Endothelial cell of umbilical vein (primary cell): ENCODE measurements at regions not wholly inside any gene's neighbourhood (a gene's known extent, or its start where the extent isn't known, plus 50 kb on each side); places are given as distances from the start of the nearest gene placed in this dataset.
A peak's percentile ranks its signal among the peaks of the same experiment; 100 is the strongest.

Source experiments
- BruUV-seq: library from RNA; stranded (reverse); fragments of 400-500 nt; replicated peaks from 2 replicates; lab custom pipeline; 2021; lab: Mats Ljungman, UMichigan
- CTCF ChIA-PET: fragments of 300-600, 350-600 bp; sonication (Branson Sonifier 250); formaldehyde crosslinking; loops from one replicate; lab custom pipeline; 2021; ENCODE audit warnings: antibody characterized with exemption, inconsistent platforms; lab: Charles Lee
- POLR2A ChIA-PET: fragments of 300-600, 350-600 bp; sonication (Branson Sonifier 250); formaldehyde crosslinking; loops from one replicate; lab custom pipeline; 2021; ENCODE audit warnings: antibody characterized with exemption, inconsistent platforms; lab: Charles Lee
- DNase-seq: peaks from one replicate; pipeline ENCODE4 v3.0.0-alpha.2; 2011; ENCODE audit warnings: low read depth, low spot score
- FAIRE-seq: peaks from 2 replicates; lab custom pipeline; 2011; peaks lifted over from hg19 to GRCh38; lab: Jason Lieb, UNC
- H2AFZ ChIP-seq: 2 replicates; pipeline ENCODE4 v1.6.0; 2012; ENCODE audit warnings: low read depth, low read length, control low read depth, inconsistent platforms
- H3K27ac ChIP-seq: 2 replicates; pipeline ENCODE4 v1.5.1; 2011; ENCODE audit warnings: low read depth, mild to moderate bottlenecking, control low read depth, low read length, moderate library complexity; ENCODE audit not compliant: insufficient read depth
- H3K27me3 ChIP-seq, 2 experiments: 2 replicates each; pipeline versions ENCODE4 v1.6.0 to v1.6.1; 2011; ENCODE audit warnings: low read length in 2 of 2, mixed read lengths in 1 of 2; ENCODE audit not compliant: control insufficient read depth in 2 of 2, insufficient read depth in 2 of 2
- H3K36me3 ChIP-seq, 2 experiments: 2 replicates in 1 of 2; 3 replicates in 1 of 2; pipeline ENCODE4 v1.5.1; 2011; ENCODE audit warnings: low read length in 2 of 2, mild to moderate bottlenecking in 1 of 2, moderate library complexity in 1 of 2; ENCODE audit not compliant: control insufficient read depth in 2 of 2, insufficient read depth in 2 of 2; ENCODE audit errors: extremely low read depth in 1 of 2
- H3K4me1 ChIP-seq: 3 replicates; pipeline ENCODE4 v1.5.1; 2011; ENCODE audit warnings: mild to moderate bottlenecking, low read length; ENCODE audit not compliant: control insufficient read depth, insufficient read depth; ENCODE audit errors: extremely low read depth
- H3K4me2 ChIP-seq: 2 replicates; pipeline ENCODE4 v1.6.1; 2011; ENCODE audit warnings: low read length, control low read depth, mixed read lengths; ENCODE audit not compliant: insufficient read depth
- H3K4me3 ChIP-seq, 3 experiments: fragments of 200-600 bp in 1 of 3; sonication (generic), shearing (Covaris generic) in 1 of 3; replicated peaks in 1 of 3; 2 replicates each; pipeline ENCODE4 v1.5.1; 2011 to 2016; ENCODE audit warnings: control low read depth in 3 of 3, low read length in 3 of 3, mild to moderate bottlenecking in 2 of 3, inconsistent platforms in 1 of 3, low read depth in 1 of 3, moderate library complexity in 1 of 3; ENCODE audit not compliant: insufficient read depth in 1 of 3
- H3K79me2 ChIP-seq: 2 replicates; pipeline ENCODE4 v1.6.0; 2012; ENCODE audit warnings: low read length, inconsistent platforms; ENCODE audit not compliant: control insufficient read depth, insufficient read depth
- H3K9ac ChIP-seq: replicated peaks from 2 replicates; pipeline ENCODE3; 2011; ENCODE audit warnings: low read length, control low read depth; ENCODE audit not compliant: insufficient read depth; ENCODE audit errors: extremely low read depth
- H3K9me1 ChIP-seq: replicated peaks from 3 replicates; pipeline ENCODE4 v1.6.0; 2011; ENCODE audit warnings: mild to moderate bottlenecking, low read length; ENCODE audit not compliant: control insufficient read depth, insufficient read depth; ENCODE audit errors: extremely low read depth
- H3K9me3 ChIP-seq: replicated peaks from 2 replicates; pipeline ENCODE4 v1.5.1; 2012; ENCODE audit warnings: low read length, inconsistent platforms; ENCODE audit not compliant: control insufficient read depth, insufficient read depth
- H4K20me1 ChIP-seq: replicated peaks from 2 replicates; pipeline ENCODE3; 2011; ENCODE audit warnings: mild to moderate bottlenecking, low read length; ENCODE audit not compliant: control insufficient read depth, insufficient read depth; ENCODE audit errors: extremely low read depth
- CTCF ChIP-seq, 2 donors: IDR thresholded peaks; 1 replicate in 1 of 2; 2 replicates in 1 of 2; pipeline ENCODE4 v1.5.1; 2011; ENCODE audit warnings: low read length in 2 of 2, mild to moderate bottlenecking in 2 of 2, moderate library complexity in 2 of 2, control low read depth in 1 of 2, inconsistent platforms in 1 of 2, low read depth in 1 of 2; ENCODE audit not compliant: insufficient read depth in 1 of 2; ENCODE audit errors: extremely low read depth in 1 of 2
- EZH2 ChIP-seq: IDR thresholded peaks from 2 replicates; pipeline ENCODE4 v1.6.1; 2012; ENCODE audit warnings: borderline replicate concordance, low read depth, mild to moderate bottlenecking, moderate library complexity, low read length, inconsistent platforms; ENCODE audit not compliant: severe bottlenecking
- FOS ChIP-seq: IDR thresholded peaks from 2 replicates; pipeline ENCODE4 v1.6.1; 2011; ENCODE audit warnings: mild to moderate bottlenecking, low read length, moderate library complexity, borderline replicate concordance; ENCODE audit not compliant: insufficient read depth
- GATA2 ChIP-seq: IDR thresholded peaks from 2 replicates; pipeline ENCODE4 v1.7.0; 2011; ENCODE audit warnings: low read depth, mild to moderate bottlenecking, moderate library complexity, mixed read lengths, low read length; ENCODE audit not compliant: insufficient read length, insufficient read depth
- JUN ChIP-seq: IDR thresholded peaks from 2 replicates; pipeline ENCODE4 v1.6.1; 2011; ENCODE audit warnings: borderline replicate concordance, low read depth; ENCODE audit not compliant: insufficient read length, insufficient read depth
- MAX ChIP-seq: IDR thresholded peaks from 2 replicates; pipeline ENCODE4 v1.6.1; 2011; ENCODE audit not compliant: insufficient read depth, insufficient read length
- MYC ChIP-seq: IDR thresholded peaks from one replicate; pipeline ENCODE4 v1.6.1; 2011; ENCODE audit warnings: mild to moderate bottlenecking, low read depth, low read length
- POLR2A ChIP-seq: IDR thresholded peaks from 2 replicates; pipeline ENCODE4 v1.6.1; 2012; ENCODE audit warnings: low read depth, mild to moderate bottlenecking, control low read depth, low read length
- POLR2AphosphoS5 ChIP-seq: IDR thresholded peaks from 2 replicates; pipeline ENCODE4 v1.6.1; 2012; ENCODE audit warnings: low read depth, mild to moderate bottlenecking, control low read depth, low read length, moderate library complexity; ENCODE audit not compliant: insufficient read depth
- dilution Hi-C: fragments of 300-500 bp; cut with MboI; formaldehyde crosslinking; loops from one replicate; pipeline ENCODE4 v1.15.0; 2019; ENCODE audit warnings: low sequenced_read_pairs; ENCODE audit not compliant: extremely low pct_ligation_motif_present
- intact Hi-C: fragments of 100-400 bp; cut with micrococcal nuclease; formaldehyde crosslinking; loops from one replicate; pipeline ENCODE4 v1.10.0; 2022

GRCh38 chr3:150256782-150257181 is 151.3 kb upstream of the TSC22D2 start:
- no TSS peak for BruUV-seq
- Histone ChIP-seq H3K9me1 (no peaks in the 10 kb centered on the region), H3K79me2 (no peaks in the 10 kb centered on the region), H2AFZ (peak overlapping the region; percentile 40), H3K4me3 (no peak overlapping the region), H3K27me3 (no peaks in the 10 kb centered on the region), H3K9me3 (no peaks in the 10 kb centered on the region), H3K9ac (no peak overlapping the region), H3K4me1 (peaks cover 23% of the 10 kb centered on the region), H3K4me2 (no peak overlapping the region), H4K20me1 (no peaks in the 10 kb centered on the region), H3K27ac (no peak overlapping the region), H3K36me3 (no peaks in the 10 kb centered on the region)
- ChIA-PET POLR2A (no interaction called here), CTCF (no interaction called here)
- dilution Hi-C loops: no loop called here
- intact Hi-C loops: no loop called here
- TF ChIP-seq MYC (no peak), JUN (no peak), EZH2 (no peak), CTCF (IDR thresholded peaks at IDR 0.05; ENCODE audit: extremely low read depth in 1 of 2, insufficient read depth in 1 of 2, low read depth in 1 of 2, low read length in 2 of 2) (no peak), FOS (no peak), POLR2A (no peak), MAX (no peak), GATA2 (no peak), POLR2AphosphoS5 (no peak)
- DNase-seq: no peak
- FAIRE-seq: no peak
